SU-DHL-6 (cell line): ENCODE measurements at regions not wholly inside any gene's neighbourhood (a gene's known extent, or its start where the extent isn't known, plus 50 kb on each side); places are given as distances from the start of the nearest gene placed in this dataset.

Experiments used
- H2AFZ ChIP-seq: fragments of 200-600 bp; sonication (generic); 2 replicates; pipeline ENCODE4 v1.6.1; 2014; ENCODE audit warnings: low read depth, mild to moderate bottlenecking, moderate library complexity, mixed read lengths, antibody characterized with exemption, low read length; ENCODE audit not compliant: severe bottlenecking
- H3F3A ChIP-seq: fragments of 200-600 bp; shearing (Covaris generic); 2 replicates; pipeline ENCODE4 v1.6.0; 2016; ENCODE audit warnings: antibody characterized with exemption, mild to moderate bottlenecking; ENCODE audit not compliant: insufficient read depth
- H3K27ac ChIP-seq: fragments of 200-600 bp; sonication (generic); 2 replicates; pipeline ENCODE4 v1.5.1; 2016; ENCODE audit warnings: low read depth, mild to moderate bottlenecking, low read length, moderate library complexity, mixed read lengths
- H3K27me3 ChIP-seq: fragments of 200-600 bp; sonication (generic), shearing (Covaris generic); 2 replicates; pipeline ENCODE4 v1.6.0; 2014; ENCODE audit warnings: mild to moderate bottlenecking, low read length
- H3K36me3 ChIP-seq: fragments of 200-600 bp; sonication (generic); 2 replicates; pipeline ENCODE4 v1.6.1; 2014; ENCODE audit warnings: mild to moderate bottlenecking, low read length, mixed read lengths
- H3K4me2 ChIP-seq: fragments of 300-600, 200-600 bp; shearing (Covaris generic), sonication (generic); 2 replicates; pipeline ENCODE4 v1.6.0; 2014; ENCODE audit warnings: low read length, low read depth, mild to moderate bottlenecking; ENCODE audit not compliant: poor library complexity, severe bottlenecking
- H3K4me3 ChIP-seq: fragments of 200-600 bp; sonication (generic); 2 replicates; pipeline ENCODE4 v1.5.1; 2014; ENCODE audit warnings: antibody characterized with exemption, low read length, mild to moderate bottlenecking, mixed read lengths; ENCODE audit not compliant: insufficient read depth, poor library complexity, severe bottlenecking
- H3K79me2 ChIP-seq: fragments of 200-600 bp; sonication (generic); 2 replicates; pipeline ENCODE4 v1.6.1; 2014; ENCODE audit warnings: mild to moderate bottlenecking, low read length, moderate library complexity; ENCODE audit not compliant: insufficient read depth
- H3K9ac ChIP-seq: fragments of 200-600 bp; sonication (generic); 2 replicates; pipeline ENCODE4 v1.7.0; 2014; ENCODE audit warnings: mild to moderate bottlenecking, low read length
- H3K9me2 ChIP-seq: fragments of 200-600 bp; sonication (generic); replicated peaks from 2 replicates; pipeline ENCODE4 v1.6.1; 2014; ENCODE audit warnings: low read length; ENCODE audit not compliant: insufficient read depth
- H3K9me3 ChIP-seq: fragments of 200-600 bp; sonication (generic); 2 replicates; pipeline ENCODE4 v1.6.1; 2014; ENCODE audit warnings: low read length, mixed read lengths; ENCODE audit not compliant: insufficient read depth
- H4K20me1 ChIP-seq: fragments of 200-600 bp; sonication (generic); 2 replicates; pipeline ENCODE4 v1.6.1; 2014; ENCODE audit warnings: low read depth, mild to moderate bottlenecking, antibody characterized with exemption, low read length, moderate library complexity, mixed read lengths
- EZH2phosphoT487 ChIP-seq: fragments of 200-600 bp; sonication (generic), shearing (Covaris generic); conservative IDR thresholded peaks from 2 replicates; pipeline ENCODE4 v1.6.1; 2018; ENCODE audit warnings: mild to moderate bottlenecking, antibody characterized with exemption, low read length, moderate library complexity, mixed read lengths
- TF ChIP-seq, protein P1 (sequence below): fragments of 200-600 bp; sonication (generic); IDR thresholded peaks from one replicate; pipeline ENCODE4 v1.5.1; 2017; ENCODE audit warnings: antibody characterized with exemption, mild to moderate bottlenecking, low read length, moderate library complexity; ENCODE audit not compliant: insufficient read depth, poor library complexity, severe bottlenecking

DNA sequence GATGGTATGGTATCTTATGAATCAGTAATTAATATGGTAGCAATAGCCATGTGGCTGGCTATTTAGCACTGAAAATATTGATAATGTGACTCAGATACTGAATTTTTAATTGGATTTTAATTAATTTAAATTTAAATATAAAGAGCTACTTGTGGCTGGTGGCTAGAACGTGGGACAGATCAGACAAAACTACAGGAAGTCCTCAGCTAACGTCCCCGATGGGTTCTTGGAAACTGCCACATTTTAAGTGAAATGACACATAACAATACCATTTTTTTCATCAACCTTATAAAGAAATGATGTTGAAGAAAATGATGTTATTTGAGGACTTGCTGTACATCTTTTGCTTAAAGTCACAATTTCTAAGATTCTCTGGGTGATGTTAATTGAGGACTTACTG lies 138.1 kb upstream of the FLRT2 start:
- H4K20me1 ChIP-seq: no peaks in the 10 kb centered on the region
- H2AFZ ChIP-seq: no peak overlapping the region
- no peaks in the 10 kb centered on the region for H3K27me3 ChIP-seq
- no peaks in the 10 kb centered on the region for H3F3A ChIP-seq
- H3K9ac ChIP-seq: no peak overlapping the region
- no peak overlapping the region for H3K4me3 ChIP-seq
- H3K4me2 ChIP-seq: no peak overlapping the region
- no peaks in the 10 kb centered on the region for H3K9me2 ChIP-seq
- H3K79me2 ChIP-seq: no peaks in the 10 kb centered on the region
- H3K27ac ChIP-seq: no peak overlapping the region
- TF ChIP-seq EZH2phosphoT487: no peak
- TF ChIP-seq, protein P1, sequence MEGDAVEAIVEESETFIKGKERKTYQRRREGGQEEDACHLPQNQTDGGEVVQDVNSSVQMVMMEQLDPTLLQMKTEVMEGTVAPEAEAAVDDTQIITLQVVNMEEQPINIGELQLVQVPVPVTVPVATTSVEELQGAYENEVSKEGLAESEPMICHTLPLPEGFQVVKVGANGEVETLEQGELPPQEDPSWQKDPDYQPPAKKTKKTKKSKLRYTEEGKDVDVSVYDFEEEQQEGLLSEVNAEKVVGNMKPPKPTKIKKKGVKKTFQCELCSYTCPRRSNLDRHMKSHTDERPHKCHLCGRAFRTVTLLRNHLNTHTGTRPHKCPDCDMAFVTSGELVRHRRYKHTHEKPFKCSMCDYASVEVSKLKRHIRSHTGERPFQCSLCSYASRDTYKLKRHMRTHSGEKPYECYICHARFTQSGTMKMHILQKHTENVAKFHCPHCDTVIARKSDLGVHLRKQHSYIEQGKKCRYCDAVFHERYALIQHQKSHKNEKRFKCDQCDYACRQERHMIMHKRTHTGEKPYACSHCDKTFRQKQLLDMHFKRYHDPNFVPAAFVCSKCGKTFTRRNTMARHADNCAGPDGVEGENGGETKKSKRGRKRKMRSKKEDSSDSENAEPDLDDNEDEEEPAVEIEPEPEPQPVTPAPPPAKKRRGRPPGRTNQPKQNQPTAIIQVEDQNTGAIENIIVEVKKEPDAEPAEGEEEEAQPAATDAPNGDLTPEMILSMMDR: no peak
- H3K36me3 ChIP-seq: no peaks in the 10 kb centered on the region
- H3K9me3 ChIP-seq: no peaks in the 10 kb centered on the region

DNA sequence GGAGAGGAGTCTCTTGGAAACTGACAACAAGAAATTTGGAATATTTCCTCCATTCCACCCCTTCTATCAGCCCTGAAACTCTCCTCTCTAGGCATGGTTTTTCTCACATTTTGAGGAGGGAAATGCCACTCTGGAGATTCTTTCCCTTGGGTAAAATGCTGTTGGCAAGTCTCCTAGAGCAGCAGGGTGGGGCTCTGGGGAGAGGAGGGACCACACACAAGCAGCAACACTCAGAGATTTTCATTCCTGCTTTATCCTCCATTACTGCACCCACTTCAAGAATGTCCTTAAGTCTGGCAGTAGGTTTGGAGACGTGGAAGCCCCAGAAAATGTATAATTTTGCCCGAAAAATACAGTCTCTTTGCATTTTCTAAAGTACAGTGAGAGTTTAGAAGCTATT lies 130.8 kb upstream of the FLRT2 start:
- Histone ChIP-seq H4K20me1 (no peaks in the 10 kb centered on the region), H3K36me3 (no peaks in the 10 kb centered on the region), H3K9me2 (no peaks in the 10 kb centered on the region), H3K9ac (no peak overlapping the region), H3F3A (no peaks in the 10 kb centered on the region), H2AFZ (no peak overlapping the region), H3K27ac (no peak overlapping the region), H3K9me3 (no peaks in the 10 kb centered on the region), H3K79me2 (no peaks in the 10 kb centered on the region), H3K4me3 (no peak overlapping the region), H3K27me3 (no peaks in the 10 kb centered on the region), H3K4me2 (no peak overlapping the region)
- TF ChIP-seq EZH2phosphoT487: no peak

DNA sequence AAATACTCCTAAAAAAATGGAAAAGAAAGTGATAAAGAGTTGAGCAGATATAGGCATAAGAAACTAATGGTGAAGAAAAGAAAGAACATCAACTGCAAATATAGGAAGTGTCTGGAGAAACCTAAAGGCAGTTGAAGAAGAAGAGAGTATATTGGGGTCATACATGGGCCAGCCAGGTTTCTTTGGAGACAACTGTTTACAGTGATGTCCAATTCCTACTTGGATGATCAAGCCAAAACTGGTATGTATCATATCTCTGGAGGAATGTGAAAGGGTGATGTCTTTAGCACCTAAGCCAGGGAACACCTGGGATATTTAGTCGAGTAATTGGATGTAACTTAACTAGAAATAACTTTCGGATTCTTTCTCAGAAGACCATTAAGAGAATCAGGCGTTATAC lies 129.3 kb upstream of the FLRT2 start:
- Histone ChIP-seq H3K79me2 (no peaks in the 10 kb centered on the region), H3K9me2 (no peaks in the 10 kb centered on the region), H4K20me1 (no peaks in the 10 kb centered on the region), H3F3A (no peaks in the 10 kb centered on the region), H3K27me3 (no peaks in the 10 kb centered on the region), H2AFZ (no peak overlapping the region), H3K9ac (no peak overlapping the region), H3K4me2 (no peak overlapping the region), H3K27ac (no peak overlapping the region), H3K4me3 (no peak overlapping the region), H3K36me3 (no peaks in the 10 kb centered on the region), H3K9me3 (no peaks in the 10 kb centered on the region)
- TF ChIP-seq, protein P1: no peak
- no peak for TF ChIP-seq EZH2phosphoT487

DNA sequence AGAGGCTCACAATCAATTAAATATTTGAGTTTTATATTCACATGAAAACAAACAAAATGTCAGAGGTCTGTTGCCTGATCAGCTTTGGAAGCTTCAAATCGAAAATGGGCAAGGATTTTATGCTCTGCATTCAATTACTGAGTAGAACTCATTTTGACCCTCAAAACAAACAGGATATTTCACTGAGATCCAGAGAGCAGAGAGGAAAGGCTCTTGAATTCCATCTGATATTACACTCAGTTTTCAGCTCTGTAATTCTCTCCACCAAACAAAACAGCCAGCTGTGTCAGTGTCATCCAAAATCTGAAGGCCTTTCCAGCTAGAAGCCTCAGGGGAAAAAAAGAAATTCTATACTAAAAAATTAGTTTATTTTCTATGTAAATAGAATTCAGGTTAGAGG lies 128.6 kb upstream of the FLRT2 start:
- no peaks in the 10 kb centered on the region for H3K27me3 ChIP-seq
- H3F3A ChIP-seq: no peaks in the 10 kb centered on the region
- H4K20me1 ChIP-seq: no peaks in the 10 kb centered on the region
- no peak overlapping the region for H3K4me2 ChIP-seq
- H3K9me2 ChIP-seq: no peaks in the 10 kb centered on the region
- H3K4me3 ChIP-seq: no peak overlapping the region
- H3K9me3 ChIP-seq: no peaks in the 10 kb centered on the region
- no peak overlapping the region for H3K9ac ChIP-seq
- no peak overlapping the region for H2AFZ ChIP-seq
- H3K27ac ChIP-seq: no peak overlapping the region
- no peaks in the 10 kb centered on the region for H3K36me3 ChIP-seq
- no peaks in the 10 kb centered on the region for H3K79me2 ChIP-seq
- no peak for TF ChIP-seq EZH2phosphoT487
- TF ChIP-seq, protein P1: no peak
